ENCODE measurements at regions not wholly inside any gene's neighbourhood (a gene's known extent, or its start where the extent isn't known, plus 50 kb on each side); places are given as distances from the start of the nearest gene placed in this dataset.
A peak's percentile ranks its signal among the peaks of the same experiment; 100 is the strongest.

DNA sequence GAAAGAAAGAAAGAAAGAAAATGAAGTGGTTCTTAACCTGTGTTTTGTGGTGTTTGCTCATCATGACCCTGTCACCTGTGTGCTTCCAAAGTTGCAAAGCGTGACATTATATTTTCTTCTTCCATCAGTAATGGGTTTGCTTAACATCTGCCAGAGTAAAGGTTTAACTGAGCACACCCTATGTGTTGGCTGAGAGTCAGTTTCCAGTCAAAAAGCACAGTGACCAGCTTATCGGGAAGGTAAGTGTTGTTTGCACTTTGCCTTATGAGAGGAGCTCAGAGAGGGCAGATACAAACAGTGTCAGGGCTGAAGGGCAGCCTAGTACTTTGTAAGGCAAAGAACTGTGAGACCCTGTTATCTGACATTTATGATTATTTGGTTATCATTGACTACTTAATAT lies 406.2 kb upstream of the CWC22 start:
- H3K4me3 ChIP-seq (ENCODE audit: low read depth, low read length) = no peak overlapping the region
- no peaks in the 10 kb centered on the region for H3K9me3 ChIP-seq (ENCODE audit: control insufficient read depth, low read length)
- no peaks in the 10 kb centered on the region for H3K27me3 ChIP-seq (ENCODE audit: control insufficient read depth, insufficient read depth, low read length)
- H3K4me2 ChIP-seq (ENCODE audit: low read length) = no peak overlapping the region
- H3K4me1 ChIP-seq = no peaks in the 10 kb centered on the region
- TF ChIP-seq CTCF (IDR thresholded peaks at IDR 0.05) = no peak
- H3K36me3 ChIP-seq (ENCODE audit: control insufficient read depth, insufficient read depth, low read length) = no peaks in the 10 kb centered on the region
- no peaks in the 10 kb centered on the region for H3K79me2 ChIP-seq
- H2AFZ ChIP-seq = no peak overlapping the region
- no peak overlapping the region for H3K9ac ChIP-seq
- no peak overlapping the region for H3K27ac ChIP-seq

GRCh38 chr2:180412219-180412618 lies 405.1 kb upstream of the CWC22 start:
- no peak overlapping the region for H3K4me2 ChIP-seq (ENCODE audit: low read length)
- no peak overlapping the region for H3K4me3 ChIP-seq (ENCODE audit: low read depth, low read length)
- no peaks in the 10 kb centered on the region for H3K27me3 ChIP-seq (ENCODE audit: control insufficient read depth, insufficient read depth, low read length)
- H3K27ac ChIP-seq = no peak overlapping the region
- no peak for TF ChIP-seq CTCF (IDR thresholded peaks at IDR 0.05)
- H3K4me1 ChIP-seq = no peaks in the 10 kb centered on the region
- H3K9me3 ChIP-seq (ENCODE audit: control insufficient read depth, low read length) = no peaks in the 10 kb centered on the region
- no peak overlapping the region for H3K9ac ChIP-seq
- no peaks in the 10 kb centered on the region for H3K36me3 ChIP-seq (ENCODE audit: control insufficient read depth, insufficient read depth, low read length)
- peak overlapping the region; percentile 59 for H2AFZ ChIP-seq
- H3K79me2 ChIP-seq = no peaks in the 10 kb centered on the region

GRCh38 chr2:180411661-180412060 lies 404.6 kb upstream of the CWC22 start:
- Histone ChIP-seq H3K79me2 (no peaks in the 10 kb centered on the region), H3K4me3 (ENCODE audit: low read depth, low read length) (no peak overlapping the region), H3K9ac (no peak overlapping the region), H3K27me3 (ENCODE audit: control insufficient read depth, insufficient read depth, low read length) (no peaks in the 10 kb centered on the region), H2AFZ (peak overlapping the region; percentile 59), H3K4me2 (ENCODE audit: low read length) (no peak overlapping the region), H3K27ac (no peak overlapping the region), H3K36me3 (ENCODE audit: control insufficient read depth, insufficient read depth, low read length) (no peaks in the 10 kb centered on the region), H3K9me3 (ENCODE audit: control insufficient read depth, low read length) (no peaks in the 10 kb centered on the region), H3K4me1 (no peaks in the 10 kb centered on the region)
- no peak for TF ChIP-seq CTCF (IDR thresholded peaks at IDR 0.05)

DNA sequence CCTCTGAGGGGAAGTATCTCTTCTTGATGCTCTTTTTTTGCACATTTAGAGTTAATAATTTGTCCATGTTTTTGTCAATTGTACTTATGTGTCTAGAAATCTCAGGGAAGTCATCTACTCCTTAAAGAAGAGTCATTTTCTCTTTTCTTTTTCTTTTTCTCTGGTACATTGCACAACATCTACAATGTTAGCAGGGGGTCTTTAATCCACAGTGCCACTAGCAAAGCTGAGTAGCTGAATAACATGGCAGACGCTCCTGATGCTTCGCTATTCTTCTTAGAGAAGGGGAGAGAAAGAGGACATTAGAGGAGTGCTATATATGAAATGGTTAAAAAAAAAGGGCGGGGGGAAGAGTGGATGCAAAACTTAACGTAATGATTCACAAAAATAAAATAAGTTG lies 399.6 kb upstream of the CWC22 start:
- no peak for TF ChIP-seq CTCF (IDR thresholded peaks at IDR 0.05)
- no peaks in the 10 kb centered on the region for H3K36me3 ChIP-seq (ENCODE audit: control insufficient read depth, insufficient read depth, low read length)
- H3K9me3 ChIP-seq (ENCODE audit: control insufficient read depth, low read length) = no peaks in the 10 kb centered on the region
- H3K4me3 ChIP-seq (ENCODE audit: low read depth, low read length) = no peak overlapping the region
- H3K4me1 ChIP-seq = no peaks in the 10 kb centered on the region
- H3K9ac ChIP-seq = no peak overlapping the region
- no peak overlapping the region for H3K27ac ChIP-seq
- no peak overlapping the region for H2AFZ ChIP-seq
- no peaks in the 10 kb centered on the region for H3K79me2 ChIP-seq
- no peak overlapping the region for H3K4me2 ChIP-seq (ENCODE audit: low read length)
- H3K27me3 ChIP-seq (ENCODE audit: control insufficient read depth, insufficient read depth, low read length) = no peaks in the 10 kb centered on the region

- TF ChIP-seq CTCF (IDR thresholded peaks at IDR 0.05) = no peak
- Histone ChIP-seq H2AFZ (no peak overlapping the region), H3K4me1 (no peaks in the 10 kb centered on the region), H3K9me3 (ENCODE audit: control insufficient read depth, low read length) (no peaks in the 10 kb centered on the region), H3K27ac (no peak overlapping the region), H3K27me3 (ENCODE audit: control insufficient read depth, insufficient read depth, low read length) (no peaks in the 10 kb centered on the region), H3K79me2 (no peaks in the 10 kb centered on the region), H3K4me3 (ENCODE audit: low read depth, low read length) (no peak overlapping the region), H3K36me3 (ENCODE audit: control insufficient read depth, insufficient read depth, low read length) (no peaks in the 10 kb centered on the region), H3K4me2 (ENCODE audit: low read length) (no peak overlapping the region), H3K9ac (no peak overlapping the region)
Measured at GRCh38 chr2:180405520-180405919, 398.4 kb upstream of the CWC22 start.

Data from parathyroid adenoma (tissue), 2 donors.